OCI-LY7 (cell line): ENCODE measurements at regions not wholly inside any gene's neighbourhood (a gene's known extent, or its start where the extent isn't known, plus 50 kb on each side); places are given as distances from the start of the nearest gene placed in this dataset.

Experiments used
- EZH2phosphoT487 ChIP-seq: fragments of 200-600 bp; sonication (generic); IDR thresholded peaks from 2 replicates; pipeline ENCODE4 v1.6.1; 2018; ENCODE audit warnings: low read depth, borderline replicate concordance, mild to moderate bottlenecking, mixed run types, antibody characterized with exemption, low read length, moderate library complexity, mixed read lengths
- TF ChIP-seq, protein P1 (sequence below): fragments of 200-600 bp; sonication (generic); conservative IDR thresholded peaks from 2 replicates; pipeline ENCODE4 v1.5.1; 2014; ENCODE audit warnings: mild to moderate bottlenecking, antibody characterized with exemption, low read length, moderate library complexity, mixed read lengths

DNA sequence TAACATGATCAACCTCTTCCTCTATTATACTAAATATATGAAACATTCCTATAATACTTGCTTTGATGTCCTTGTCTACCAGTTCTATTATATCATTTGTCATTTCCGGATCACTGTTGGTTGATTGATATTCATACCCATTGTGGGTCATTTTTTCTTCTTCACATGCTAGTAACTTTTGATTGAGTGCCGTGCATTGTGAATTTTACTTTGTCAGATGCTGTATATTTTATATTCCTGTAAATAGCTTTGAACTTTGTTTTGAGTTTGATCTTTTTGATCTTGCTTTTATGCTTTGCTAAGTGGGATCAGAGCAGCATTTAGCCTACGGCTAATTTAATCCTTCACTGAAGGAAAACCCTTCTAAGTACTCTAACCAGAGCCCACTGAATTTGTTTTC, 168.9 kb upstream of the RAB6C start:
- TF ChIP-seq, protein P1, sequence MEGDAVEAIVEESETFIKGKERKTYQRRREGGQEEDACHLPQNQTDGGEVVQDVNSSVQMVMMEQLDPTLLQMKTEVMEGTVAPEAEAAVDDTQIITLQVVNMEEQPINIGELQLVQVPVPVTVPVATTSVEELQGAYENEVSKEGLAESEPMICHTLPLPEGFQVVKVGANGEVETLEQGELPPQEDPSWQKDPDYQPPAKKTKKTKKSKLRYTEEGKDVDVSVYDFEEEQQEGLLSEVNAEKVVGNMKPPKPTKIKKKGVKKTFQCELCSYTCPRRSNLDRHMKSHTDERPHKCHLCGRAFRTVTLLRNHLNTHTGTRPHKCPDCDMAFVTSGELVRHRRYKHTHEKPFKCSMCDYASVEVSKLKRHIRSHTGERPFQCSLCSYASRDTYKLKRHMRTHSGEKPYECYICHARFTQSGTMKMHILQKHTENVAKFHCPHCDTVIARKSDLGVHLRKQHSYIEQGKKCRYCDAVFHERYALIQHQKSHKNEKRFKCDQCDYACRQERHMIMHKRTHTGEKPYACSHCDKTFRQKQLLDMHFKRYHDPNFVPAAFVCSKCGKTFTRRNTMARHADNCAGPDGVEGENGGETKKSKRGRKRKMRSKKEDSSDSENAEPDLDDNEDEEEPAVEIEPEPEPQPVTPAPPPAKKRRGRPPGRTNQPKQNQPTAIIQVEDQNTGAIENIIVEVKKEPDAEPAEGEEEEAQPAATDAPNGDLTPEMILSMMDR: no peak
- no peak for TF ChIP-seq EZH2phosphoT487
